H9 (cell line): ENCODE measurements at regions not wholly inside any gene's neighbourhood (a gene's known extent, or its start where the extent isn't known, plus 50 kb on each side); places are given as distances from the start of the nearest gene placed in this dataset.

Experiments used
- DNase-seq: peaks from one replicate; pipeline ENCODE4 v3.0.0-alpha.2; 2017
- H2AFZ ChIP-seq: one replicate; pipeline ENCODE4 v1.6.1; 2013; ENCODE audit warnings: mild to moderate bottlenecking, low read length, control low read depth, moderate library complexity
- H2AK5ac ChIP-seq: 2 replicates; pipeline ENCODE4 v1.6.1; 2013; ENCODE audit warnings: low read length, control low read depth, mixed read lengths; ENCODE audit not compliant: insufficient read length
- H2BK120ac ChIP-seq: one replicate; pipeline ENCODE4 v1.6.1; 2013; ENCODE audit warnings: low read depth, mild to moderate bottlenecking, low read length, control low read depth, inconsistent platforms; ENCODE audit not compliant: poor library complexity, severe bottlenecking
- H2BK12ac ChIP-seq: 2 replicates; pipeline ENCODE4 v1.6.1; 2013; ENCODE audit warnings: low read length, control low read depth, mixed read lengths, low read depth; ENCODE audit not compliant: insufficient read length
- H2BK15ac ChIP-seq: 2 replicates; pipeline ENCODE4 v1.6.1; 2013; ENCODE audit warnings: low read depth, low read length, control low read depth
- H2BK20ac ChIP-seq: one replicate; pipeline ENCODE4 v1.6.1; 2013; ENCODE audit warnings: low read depth, mild to moderate bottlenecking, low read length, control low read depth, inconsistent platforms; ENCODE audit not compliant: poor library complexity, severe bottlenecking
- H2BK5ac ChIP-seq: 2 replicates; pipeline ENCODE4 v1.6.1; 2013; ENCODE audit warnings: low read length, control low read depth, mixed read lengths; ENCODE audit not compliant: insufficient read length
- H3K14ac ChIP-seq: 2 replicates; pipeline ENCODE4 v1.6.1; 2013; ENCODE audit warnings: low read length, control low read depth; ENCODE audit not compliant: insufficient read depth
- H3K18ac ChIP-seq: 2 replicates; pipeline ENCODE4 v1.6.1; 2013; ENCODE audit warnings: low read depth, mild to moderate bottlenecking, mixed read lengths, low read length, control low read depth; ENCODE audit not compliant: insufficient read length
- H3K23ac ChIP-seq: 2 replicates; pipeline ENCODE4 v1.6.1; 2013; ENCODE audit warnings: low read length, control low read depth, mixed read lengths, low read depth; ENCODE audit not compliant: insufficient read length
- H3K23me2 ChIP-seq: 2 replicates; pipeline ENCODE4 v1.6.1; 2013; ENCODE audit warnings: low read depth, mild to moderate bottlenecking, mixed read lengths, low read length, control low read depth; ENCODE audit not compliant: insufficient read length, poor library complexity, severe bottlenecking
- H3K27ac ChIP-seq: 2 replicates; pipeline ENCODE4 v1.5.1; 2013; ENCODE audit warnings: low read length, control low read depth, mixed read lengths, low read depth; ENCODE audit not compliant: insufficient read length
- H3K27me3 ChIP-seq: 2 replicates; pipeline ENCODE4 v1.6.1; 2013; ENCODE audit warnings: low read length, control low read depth, inconsistent platforms; ENCODE audit not compliant: insufficient read depth
- H3K4ac ChIP-seq: 2 replicates; pipeline ENCODE4 v1.6.1; 2013; ENCODE audit warnings: low read depth, mild to moderate bottlenecking, control low read depth, inconsistent platforms, low read length, moderate library complexity
- H3K4me1 ChIP-seq: 2 replicates; pipeline ENCODE4 v1.6.1; 2013; ENCODE audit warnings: low read length, control low read depth, inconsistent platforms; ENCODE audit not compliant: insufficient read depth
- H3K4me2 ChIP-seq: 2 replicates; pipeline ENCODE4 v1.6.1; 2013; ENCODE audit warnings: low read length, control low read depth, mixed read lengths; ENCODE audit not compliant: insufficient read length, insufficient read depth
- H3K56ac ChIP-seq: 2 replicates; pipeline ENCODE4 v1.6.1; 2013; ENCODE audit warnings: low read depth, mild to moderate bottlenecking, mixed read lengths, low read length, control low read depth; ENCODE audit not compliant: insufficient read length
- H3K79me1 ChIP-seq: 2 replicates; pipeline ENCODE4 v1.6.1; 2013; ENCODE audit warnings: low read depth, mild to moderate bottlenecking, moderate library complexity, low read length, control low read depth, inconsistent platforms; ENCODE audit not compliant: insufficient read depth, poor library complexity, severe bottlenecking
- H3K79me2 ChIP-seq: 2 replicates; pipeline ENCODE4 v1.6.1; 2013; ENCODE audit warnings: low read length, control low read depth, inconsistent platforms; ENCODE audit not compliant: insufficient read depth
- H3K9ac ChIP-seq: 2 replicates; pipeline ENCODE4 v1.6.1; 2013; ENCODE audit warnings: low read length, control low read depth, mixed read lengths; ENCODE audit not compliant: insufficient read length; ENCODE audit errors: extremely low read depth
- H3K9me3 ChIP-seq: one replicate; pipeline ENCODE4 v1.6.1; 2013; ENCODE audit warnings: low read depth, low read length, inconsistent platforms; ENCODE audit not compliant: control insufficient read depth
- H3T11ph ChIP-seq: one replicate; pipeline ENCODE4 v1.6.1; 2013; ENCODE audit warnings: mild to moderate bottlenecking, low read length, control low read depth, inconsistent platforms
- H4K20me1 ChIP-seq: one replicate; pipeline ENCODE4 v1.6.1; 2013; ENCODE audit not compliant: control insufficient read depth, insufficient read length, insufficient read depth
- H4K5ac ChIP-seq: 2 replicates; pipeline ENCODE4 v1.6.1; 2013; ENCODE audit warnings: low read depth, mild to moderate bottlenecking, mixed read lengths, low read length, control low read depth; ENCODE audit not compliant: insufficient read length
- H4K8ac ChIP-seq: replicated peaks from 2 replicates; pipeline ENCODE4 v1.6.1; 2013; ENCODE audit warnings: low read length, control low read depth, mixed read lengths, low read depth; ENCODE audit not compliant: insufficient read length
- H4K91ac ChIP-seq: 2 replicates; pipeline ENCODE4 v1.6.1; 2013; ENCODE audit warnings: low read depth, mild to moderate bottlenecking, moderate library complexity, mixed read lengths, low read length, control low read depth; ENCODE audit not compliant: insufficient read length
- H3K27ac Mint-ChIP-seq, 3 experiments: 2 replicates in 2 of 3; 3 replicates in 1 of 3; pipeline ENCODE4 v1.8.0; 2020 to 2021; ENCODE audit warnings: mixed read lengths in 3 of 3, mild to moderate bottlenecking in 1 of 3, moderate library complexity in 1 of 3
- H3K27me3 Mint-ChIP-seq: 2 replicates; pipeline ENCODE4 v1.8.0; 2021; ENCODE audit warnings: low read depth, mild to moderate bottlenecking, moderate library complexity, mixed read lengths
- H3K36me3 Mint-ChIP-seq, 3 experiments: 2 replicates in 2 of 3; 3 replicates in 1 of 3; pipeline ENCODE4 v1.8.0; 2020 to 2021; ENCODE audit warnings: low read depth in 3 of 3, mixed read lengths in 3 of 3; ENCODE audit not compliant: insufficient read depth in 1 of 3
- H3K4me1 Mint-ChIP-seq, 2 experiments: 2 replicates each; pipeline ENCODE4 v1.8.0; 2020; ENCODE audit warnings: mixed read lengths in 2 of 2
- H3K4me3 Mint-ChIP-seq, 2 experiments: 2 replicates in 1 of 2; 3 replicates in 1 of 2; pipeline ENCODE4 v1.8.0; 2020 to 2021; ENCODE audit warnings: mild to moderate bottlenecking in 2 of 2, mixed read lengths in 2 of 2, moderate library complexity in 1 of 2
- H3K9me3 Mint-ChIP-seq, 2 experiments: 2 replicates in 1 of 2; 3 replicates in 1 of 2; pipeline ENCODE4 v1.8.0; 2020; ENCODE audit warnings: mild to moderate bottlenecking in 2 of 2, mixed read lengths in 2 of 2, moderate library complexity in 1 of 2
- CTCF ChIP-seq: fragments of 200-600 bp; sonication (generic); conservative IDR thresholded peaks from 3 replicates; pipeline ENCODE4 v1.8.0; 2021; ENCODE audit warnings: antibody characterized with exemption, mild to moderate bottlenecking
- WGBS: extraction: QIAGEN DNeasy Blood & Tissue Kit; methylation state at CpG from one replicate; pipeline ENCODE4 v1.1.7; 2013; ENCODE audit warnings: missing lambda C conversion rate, low lambda C conversion rate, mixed read lengths; ENCODE audit not compliant: insufficient read length; ENCODE audit errors: extremely low coverage; 5-methylcytosine and 5-hydroxymethylcytosine counted together

GRCh38 chr9:26043431-26043830, 365.2 kb upstream of the TUSC1 start:
- H3K4me1 ChIP-seq = no peaks in the 10 kb centered on the region
- no peaks in the 10 kb centered on the region for H3K27me3 Mint-ChIP-seq
- H2BK20ac ChIP-seq = no peak overlapping the region
- H2AK5ac ChIP-seq = no peak overlapping the region
- H4K20me1 ChIP-seq = no peaks in the 10 kb centered on the region
- peaks cover 0 to 20% (median 7%) of the 10 kb centered on the region in 3 experiments; a peak in 6 of 7 replicates for H3K36me3 Mint-ChIP-seq
- no peak overlapping the region for H3K18ac ChIP-seq
- H2BK5ac ChIP-seq = no peak overlapping the region
- H2AFZ ChIP-seq = no peak overlapping the region
- H3K23me2 ChIP-seq = no peaks in the 10 kb centered on the region
- H3K27ac Mint-ChIP-seq = no peak overlapping the region; a peak in 2 of 7 replicates
- no peak overlapping the region for H2BK120ac ChIP-seq
- no peak overlapping the region for H3K4me2 ChIP-seq
- peak; percentile 24 for DNase-seq
- H3K4ac ChIP-seq = no peak overlapping the region
- H3K56ac ChIP-seq = no peak overlapping the region
- no peak overlapping the region for H2BK15ac ChIP-seq
- H3T11ph ChIP-seq = no peak overlapping the region
- H3K23ac ChIP-seq = no peak overlapping the region
- TF ChIP-seq CTCF = no peak
- H3K9ac ChIP-seq = no peak overlapping the region
- H3K27ac ChIP-seq = no peak overlapping the region
- no peak overlapping the region for H3K14ac ChIP-seq
- no peaks in the 10 kb centered on the region for H3K9me3 ChIP-seq
- H3K79me2 ChIP-seq = no peaks in the 10 kb centered on the region
- no peak overlapping the region for H2BK12ac ChIP-seq
- H3K4me1 Mint-ChIP-seq = no peaks in the 10 kb centered on the region; a peak in 1 of 4 replicates
- no CpG with 5 or more reads among the region's 1 CpG for WGBS
- no peak overlapping the region for H4K91ac ChIP-seq
- H3K9me3 Mint-ChIP-seq = peaks cover 6 to 7% of the 10 kb centered on the region in 2 experiments; a peak in 4 of 5 replicates
- H3K4me3 Mint-ChIP-seq = no peak overlapping the region
- H3K27me3 ChIP-seq = no peaks in the 10 kb centered on the region
- H3K79me1 ChIP-seq = no peaks in the 10 kb centered on the region
- H4K5ac ChIP-seq = no peak overlapping the region
- H4K8ac ChIP-seq = no peak overlapping the region
